Endothelial cell (in vitro differentiated cells): ENCODE measurements at regions not wholly inside any gene's neighbourhood (a gene's known extent, or its start where the extent isn't known, plus 50 kb on each side); places are given as distances from the start of the nearest gene placed in this dataset.

Experiments
- DNase-seq: peaks from one replicate; pipeline ENCODE4 v3.0.0; 2021; ENCODE audit warnings: low spot score
- H3K27ac Mint-ChIP-seq: one replicate; pipeline ENCODE4 v1.8.0; 2021; ENCODE audit warnings: mixed read lengths, inconsistent platforms; ENCODE audit not compliant: unreplicated experiment
- H3K27me3 Mint-ChIP-seq: one replicate; pipeline ENCODE4 v1.8.0; 2021; ENCODE audit warnings: mild to moderate bottlenecking, moderate library complexity, mixed read lengths, inconsistent platforms; ENCODE audit not compliant: unreplicated experiment
- H3K36me3 Mint-ChIP-seq: one replicate; pipeline ENCODE4 v1.8.0; 2021; ENCODE audit warnings: mild to moderate bottlenecking, low read depth, mixed read lengths, inconsistent platforms; ENCODE audit not compliant: unreplicated experiment
- H3K4me1 Mint-ChIP-seq: one replicate; pipeline ENCODE4 v1.8.0; 2021; ENCODE audit warnings: mild to moderate bottlenecking, mixed read lengths, inconsistent platforms; ENCODE audit not compliant: unreplicated experiment
- H3K4me3 Mint-ChIP-seq: one replicate; pipeline ENCODE4 v1.8.0; 2021; ENCODE audit warnings: mild to moderate bottlenecking, mixed read lengths, inconsistent platforms; ENCODE audit not compliant: unreplicated experiment
- H3K9me3 Mint-ChIP-seq: one replicate; pipeline ENCODE4 v1.8.0; 2021; ENCODE audit warnings: mixed read lengths, inconsistent platforms; ENCODE audit not compliant: unreplicated experiment
- CTCF ChIP-seq: fragments of 200-600 bp; sonication (generic); IDR thresholded peaks from one replicate; pipeline ENCODE4 v1.5.0; 2021; ENCODE audit warnings: antibody characterized with exemption; ENCODE audit not compliant: unreplicated experiment

- H3K27me3 Mint-ChIP-seq: no peaks in the 10 kb centered on the region
- H3K9me3 Mint-ChIP-seq: no peaks in the 10 kb centered on the region
- H3K27ac Mint-ChIP-seq: no peak overlapping the region
- no peaks in the 10 kb centered on the region for H3K36me3 Mint-ChIP-seq
- no peaks in the 10 kb centered on the region for H3K4me1 Mint-ChIP-seq
- H3K4me3 Mint-ChIP-seq: no peak overlapping the region
- TF ChIP-seq CTCF: no peak
- no peak for DNase-seq
These were observed 285.9 kb downstream of the IL15 start for GRCh38 chr4:141922236-141922635.

- H3K27ac Mint-ChIP-seq: no peak overlapping the region
- no peaks in the 10 kb centered on the region for H3K4me1 Mint-ChIP-seq
- no peak for DNase-seq
- H3K4me3 Mint-ChIP-seq: no peak overlapping the region
- no peaks in the 10 kb centered on the region for H3K9me3 Mint-ChIP-seq
- no peak for TF ChIP-seq CTCF
- no peaks in the 10 kb centered on the region for H3K36me3 Mint-ChIP-seq
- no peaks in the 10 kb centered on the region for H3K27me3 Mint-ChIP-seq
These were observed 290.0 kb downstream of the IL15 start for GRCh38 chr4:141926406-141926805.

DNA sequence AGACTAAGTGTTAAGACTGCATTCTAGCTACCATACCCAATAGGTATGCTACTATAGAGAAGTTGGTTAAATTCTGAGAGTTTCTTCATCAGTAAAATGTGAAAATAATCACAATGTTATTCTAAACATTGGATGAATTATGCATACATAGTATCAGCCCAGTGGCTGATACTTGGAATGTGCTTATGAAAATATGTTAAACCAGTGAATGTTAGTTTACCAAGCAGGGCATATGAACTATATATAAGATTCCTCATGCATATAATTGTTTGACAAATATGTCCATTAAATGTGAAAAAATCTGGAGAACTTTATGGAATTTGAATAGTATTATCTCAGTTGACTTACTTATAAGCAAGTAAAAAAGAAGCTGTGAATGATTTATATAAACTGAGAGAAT is 296.1 kb downstream of the IL15 start:
- H3K27ac Mint-ChIP-seq: no peak overlapping the region
- no peaks in the 10 kb centered on the region for H3K4me1 Mint-ChIP-seq

DNA sequence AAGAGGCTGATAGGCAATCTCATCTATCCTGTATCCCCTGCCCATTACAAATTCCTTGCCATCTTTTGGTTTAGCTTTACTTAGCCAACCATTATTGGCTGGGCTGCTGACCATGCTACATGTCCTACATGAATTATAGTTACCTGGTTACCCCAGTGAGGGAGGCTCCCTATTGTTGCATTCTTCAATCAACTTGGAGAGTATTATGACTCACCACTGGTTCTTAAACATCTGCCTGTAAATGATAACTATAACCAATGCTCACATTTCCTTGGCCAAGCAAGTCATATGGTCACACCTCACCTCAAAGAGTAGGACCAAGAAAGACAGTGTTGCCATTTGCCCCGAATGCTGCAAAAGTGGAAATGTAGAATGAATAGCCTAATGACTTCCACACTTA is 297.6 kb downstream of the IL15 start:
- Mint-ChIP-seq H3K36me3 (peaks cover 3% of the 10 kb centered on the region), H3K4me1 (no peaks in the 10 kb centered on the region), H3K4me3 (no peak overlapping the region), H3K27me3 (no peaks in the 10 kb centered on the region), H3K9me3 (peaks cover 5% of the 10 kb centered on the region), H3K27ac (no peak overlapping the region)
- DNase-seq: no peak
- TF ChIP-seq CTCF: no peak

More for the DNA sequence above, 296.1 kb downstream of the IL15 start:
- no peak overlapping the region for H3K4me3 Mint-ChIP-seq
- H3K36me3 Mint-ChIP-seq: peaks cover 3% of the 10 kb centered on the region
- no peak for TF ChIP-seq CTCF
- peaks cover 2% of the 10 kb centered on the region for H3K9me3 Mint-ChIP-seq
- no peak for DNase-seq
- H3K27me3 Mint-ChIP-seq: no peaks in the 10 kb centered on the region

GRCh38 chr4:141955696-141956095 is 319.3 kb downstream of the IL15 start:
- TF ChIP-seq CTCF: no peak
- no peaks in the 10 kb centered on the region for H3K36me3 Mint-ChIP-seq
- DNase-seq: no peak
- no peaks in the 10 kb centered on the region for H3K27me3 Mint-ChIP-seq
- H3K9me3 Mint-ChIP-seq: no peaks in the 10 kb centered on the region
- H3K4me1 Mint-ChIP-seq: no peaks in the 10 kb centered on the region
- H3K27ac Mint-ChIP-seq: no peak overlapping the region
- no peak overlapping the region for H3K4me3 Mint-ChIP-seq
